H9 (cell line): ENCODE measurements at regions not wholly inside any gene's neighbourhood (a gene's known extent, or its start where the extent isn't known, plus 50 kb on each side); places are given as distances from the start of the nearest gene placed in this dataset.

Experiments
- DNase-seq: peaks from one replicate; pipeline ENCODE4 v3.0.0-alpha.2; 2017
- H2AFZ ChIP-seq: one replicate; pipeline ENCODE4 v1.6.1; 2013; ENCODE audit warnings: mild to moderate bottlenecking, low read length, control low read depth, moderate library complexity
- H2AK5ac ChIP-seq: 2 replicates; pipeline ENCODE4 v1.6.1; 2013; ENCODE audit warnings: low read length, control low read depth, mixed read lengths; ENCODE audit not compliant: insufficient read length
- H2BK120ac ChIP-seq: one replicate; pipeline ENCODE4 v1.6.1; 2013; ENCODE audit warnings: low read depth, mild to moderate bottlenecking, low read length, control low read depth, inconsistent platforms; ENCODE audit not compliant: poor library complexity, severe bottlenecking
- H2BK12ac ChIP-seq: 2 replicates; pipeline ENCODE4 v1.6.1; 2013; ENCODE audit warnings: low read length, control low read depth, mixed read lengths, low read depth; ENCODE audit not compliant: insufficient read length
- H2BK15ac ChIP-seq: 2 replicates; pipeline ENCODE4 v1.6.1; 2013; ENCODE audit warnings: low read depth, low read length, control low read depth
- H2BK20ac ChIP-seq: one replicate; pipeline ENCODE4 v1.6.1; 2013; ENCODE audit warnings: low read depth, mild to moderate bottlenecking, low read length, control low read depth, inconsistent platforms; ENCODE audit not compliant: poor library complexity, severe bottlenecking
- H2BK5ac ChIP-seq: 2 replicates; pipeline ENCODE4 v1.6.1; 2013; ENCODE audit warnings: low read length, control low read depth, mixed read lengths; ENCODE audit not compliant: insufficient read length
- H3K14ac ChIP-seq: 2 replicates; pipeline ENCODE4 v1.6.1; 2013; ENCODE audit warnings: low read length, control low read depth; ENCODE audit not compliant: insufficient read depth
- H3K18ac ChIP-seq: 2 replicates; pipeline ENCODE4 v1.6.1; 2013; ENCODE audit warnings: low read depth, mild to moderate bottlenecking, mixed read lengths, low read length, control low read depth; ENCODE audit not compliant: insufficient read length
- H3K23ac ChIP-seq: 2 replicates; pipeline ENCODE4 v1.6.1; 2013; ENCODE audit warnings: low read length, control low read depth, mixed read lengths, low read depth; ENCODE audit not compliant: insufficient read length
- H3K23me2 ChIP-seq: 2 replicates; pipeline ENCODE4 v1.6.1; 2013; ENCODE audit warnings: low read depth, mild to moderate bottlenecking, mixed read lengths, low read length, control low read depth; ENCODE audit not compliant: insufficient read length, poor library complexity, severe bottlenecking
- H3K27ac ChIP-seq: 2 replicates; pipeline ENCODE4 v1.5.1; 2013; ENCODE audit warnings: low read length, control low read depth, mixed read lengths, low read depth; ENCODE audit not compliant: insufficient read length
- H3K27me3 ChIP-seq: 2 replicates; pipeline ENCODE4 v1.6.1; 2013; ENCODE audit warnings: low read length, control low read depth, inconsistent platforms; ENCODE audit not compliant: insufficient read depth
- H3K4ac ChIP-seq: 2 replicates; pipeline ENCODE4 v1.6.1; 2013; ENCODE audit warnings: low read depth, mild to moderate bottlenecking, control low read depth, inconsistent platforms, low read length, moderate library complexity
- H3K4me1 ChIP-seq: 2 replicates; pipeline ENCODE4 v1.6.1; 2013; ENCODE audit warnings: low read length, control low read depth, inconsistent platforms; ENCODE audit not compliant: insufficient read depth
- H3K4me2 ChIP-seq: 2 replicates; pipeline ENCODE4 v1.6.1; 2013; ENCODE audit warnings: low read length, control low read depth, mixed read lengths; ENCODE audit not compliant: insufficient read length, insufficient read depth
- H3K56ac ChIP-seq: 2 replicates; pipeline ENCODE4 v1.6.1; 2013; ENCODE audit warnings: low read depth, mild to moderate bottlenecking, mixed read lengths, low read length, control low read depth; ENCODE audit not compliant: insufficient read length
- H3K79me1 ChIP-seq: 2 replicates; pipeline ENCODE4 v1.6.1; 2013; ENCODE audit warnings: low read depth, mild to moderate bottlenecking, moderate library complexity, low read length, control low read depth, inconsistent platforms; ENCODE audit not compliant: insufficient read depth, poor library complexity, severe bottlenecking
- H3K79me2 ChIP-seq: 2 replicates; pipeline ENCODE4 v1.6.1; 2013; ENCODE audit warnings: low read length, control low read depth, inconsistent platforms; ENCODE audit not compliant: insufficient read depth
- H3K9ac ChIP-seq: 2 replicates; pipeline ENCODE4 v1.6.1; 2013; ENCODE audit warnings: low read length, control low read depth, mixed read lengths; ENCODE audit not compliant: insufficient read length; ENCODE audit errors: extremely low read depth
- H3K9me3 ChIP-seq: one replicate; pipeline ENCODE4 v1.6.1; 2013; ENCODE audit warnings: low read depth, low read length, inconsistent platforms; ENCODE audit not compliant: control insufficient read depth
- H3T11ph ChIP-seq: one replicate; pipeline ENCODE4 v1.6.1; 2013; ENCODE audit warnings: mild to moderate bottlenecking, low read length, control low read depth, inconsistent platforms
- H4K20me1 ChIP-seq: one replicate; pipeline ENCODE4 v1.6.1; 2013; ENCODE audit not compliant: control insufficient read depth, insufficient read length, insufficient read depth
- H4K5ac ChIP-seq: 2 replicates; pipeline ENCODE4 v1.6.1; 2013; ENCODE audit warnings: low read depth, mild to moderate bottlenecking, mixed read lengths, low read length, control low read depth; ENCODE audit not compliant: insufficient read length
- H4K8ac ChIP-seq: replicated peaks from 2 replicates; pipeline ENCODE4 v1.6.1; 2013; ENCODE audit warnings: low read length, control low read depth, mixed read lengths, low read depth; ENCODE audit not compliant: insufficient read length
- H4K91ac ChIP-seq: 2 replicates; pipeline ENCODE4 v1.6.1; 2013; ENCODE audit warnings: low read depth, mild to moderate bottlenecking, moderate library complexity, mixed read lengths, low read length, control low read depth; ENCODE audit not compliant: insufficient read length
- H3K27ac Mint-ChIP-seq, 3 experiments: 2 replicates in 2 of 3; 3 replicates in 1 of 3; pipeline ENCODE4 v1.8.0; 2020 to 2021; ENCODE audit warnings: mixed read lengths in 3 of 3, mild to moderate bottlenecking in 1 of 3, moderate library complexity in 1 of 3
- H3K27me3 Mint-ChIP-seq: 2 replicates; pipeline ENCODE4 v1.8.0; 2021; ENCODE audit warnings: low read depth, mild to moderate bottlenecking, moderate library complexity, mixed read lengths
- H3K36me3 Mint-ChIP-seq, 3 experiments: 2 replicates in 2 of 3; 3 replicates in 1 of 3; pipeline ENCODE4 v1.8.0; 2020 to 2021; ENCODE audit warnings: low read depth in 3 of 3, mixed read lengths in 3 of 3; ENCODE audit not compliant: insufficient read depth in 1 of 3
- H3K4me1 Mint-ChIP-seq, 2 experiments: 2 replicates each; pipeline ENCODE4 v1.8.0; 2020; ENCODE audit warnings: mixed read lengths in 2 of 2
- H3K4me3 Mint-ChIP-seq, 2 experiments: 2 replicates in 1 of 2; 3 replicates in 1 of 2; pipeline ENCODE4 v1.8.0; 2020 to 2021; ENCODE audit warnings: mild to moderate bottlenecking in 2 of 2, mixed read lengths in 2 of 2, moderate library complexity in 1 of 2
- H3K9me3 Mint-ChIP-seq, 2 experiments: 2 replicates in 1 of 2; 3 replicates in 1 of 2; pipeline ENCODE4 v1.8.0; 2020; ENCODE audit warnings: mild to moderate bottlenecking in 2 of 2, mixed read lengths in 2 of 2, moderate library complexity in 1 of 2
- WGBS: extraction: QIAGEN DNeasy Blood & Tissue Kit; methylation state at CpG from one replicate; pipeline ENCODE4 v1.1.7; 2013; ENCODE audit warnings: missing lambda C conversion rate, low lambda C conversion rate, mixed read lengths; ENCODE audit not compliant: insufficient read length; ENCODE audit errors: extremely low coverage; 5-methylcytosine and 5-hydroxymethylcytosine counted together
- TF ChIP-seq, protein P1 (sequence below): fragments of 200-600 bp; sonication (generic); conservative IDR thresholded peaks from 3 replicates; pipeline ENCODE4 v1.8.0; 2021; ENCODE audit warnings: antibody characterized with exemption, mild to moderate bottlenecking

DNA sequence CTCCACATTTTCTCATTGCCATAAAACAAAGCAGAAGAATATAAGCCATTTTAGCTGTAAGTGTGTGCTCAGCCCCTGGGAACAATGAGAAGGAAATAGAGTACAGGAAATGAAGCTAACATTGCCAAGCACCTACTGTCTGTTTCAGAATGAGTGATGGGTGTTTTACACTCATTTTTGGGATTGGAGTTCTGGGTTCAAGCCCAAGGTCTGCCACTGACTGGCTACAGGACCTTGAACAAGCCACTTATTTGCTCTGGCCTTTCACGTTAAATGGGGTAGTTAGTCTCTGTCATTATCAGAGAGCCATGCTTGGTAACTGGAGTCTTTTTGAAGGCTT, 80.7 kb upstream of the KAZN start:
- H3K9me3 ChIP-seq, result no peaks in the 10 kb centered on the region
- H2BK5ac ChIP-seq, result no peak overlapping the region
- no CpG with 5 or more reads among the region's 1 CpG for WGBS
- H3K23ac ChIP-seq, result no peak overlapping the region
- H3K36me3 Mint-ChIP-seq, result no peaks in the 10 kb centered on the region
- no peak overlapping the region for H3K27ac Mint-ChIP-seq
- no peak overlapping the region for H3K9ac ChIP-seq
- H3K79me1 ChIP-seq, result no peaks in the 10 kb centered on the region
- no peaks in the 10 kb centered on the region for H3K27me3 ChIP-seq
- no peak overlapping the region for H2BK12ac ChIP-seq
- no peak overlapping the region for H3K56ac ChIP-seq
- H3K4me1 ChIP-seq, result no peaks in the 10 kb centered on the region; the same call in 1 of the 2 replicates
- H2BK15ac ChIP-seq, result no peak overlapping the region
- no peak overlapping the region for H4K8ac ChIP-seq
- no peak overlapping the region for H3K4me2 ChIP-seq
- no peaks in the 10 kb centered on the region for H3K79me2 ChIP-seq
- no peaks in the 10 kb centered on the region for H3K9me3 Mint-ChIP-seq
- no peak overlapping the region for H3K14ac ChIP-seq
- peaks cover 14 to 15% of the 10 kb centered on the region in 2 experiments for H3K4me1 Mint-ChIP-seq
- H3K27ac ChIP-seq, result no peak overlapping the region
- no peak overlapping the region for H3K18ac ChIP-seq
- no peak overlapping the region for H3K4ac ChIP-seq
- DNase-seq, result no peak
- no peak overlapping the region for H2BK120ac ChIP-seq
- H2AFZ ChIP-seq, result no peak overlapping the region
- peaks cover 15% of the 10 kb centered on the region for H3K27me3 Mint-ChIP-seq
- TF ChIP-seq, protein P1, sequence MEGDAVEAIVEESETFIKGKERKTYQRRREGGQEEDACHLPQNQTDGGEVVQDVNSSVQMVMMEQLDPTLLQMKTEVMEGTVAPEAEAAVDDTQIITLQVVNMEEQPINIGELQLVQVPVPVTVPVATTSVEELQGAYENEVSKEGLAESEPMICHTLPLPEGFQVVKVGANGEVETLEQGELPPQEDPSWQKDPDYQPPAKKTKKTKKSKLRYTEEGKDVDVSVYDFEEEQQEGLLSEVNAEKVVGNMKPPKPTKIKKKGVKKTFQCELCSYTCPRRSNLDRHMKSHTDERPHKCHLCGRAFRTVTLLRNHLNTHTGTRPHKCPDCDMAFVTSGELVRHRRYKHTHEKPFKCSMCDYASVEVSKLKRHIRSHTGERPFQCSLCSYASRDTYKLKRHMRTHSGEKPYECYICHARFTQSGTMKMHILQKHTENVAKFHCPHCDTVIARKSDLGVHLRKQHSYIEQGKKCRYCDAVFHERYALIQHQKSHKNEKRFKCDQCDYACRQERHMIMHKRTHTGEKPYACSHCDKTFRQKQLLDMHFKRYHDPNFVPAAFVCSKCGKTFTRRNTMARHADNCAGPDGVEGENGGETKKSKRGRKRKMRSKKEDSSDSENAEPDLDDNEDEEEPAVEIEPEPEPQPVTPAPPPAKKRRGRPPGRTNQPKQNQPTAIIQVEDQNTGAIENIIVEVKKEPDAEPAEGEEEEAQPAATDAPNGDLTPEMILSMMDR, result no peak
- H3K4me3 Mint-ChIP-seq, result no peak overlapping the region
- no peaks in the 10 kb centered on the region for H3K23me2 ChIP-seq
- no peak overlapping the region for H4K5ac ChIP-seq
- no peaks in the 10 kb centered on the region for H4K20me1 ChIP-seq
- no peak overlapping the region for H2AK5ac ChIP-seq
- no peak overlapping the region for H4K91ac ChIP-seq
- no peak overlapping the region for H2BK20ac ChIP-seq
- H3T11ph ChIP-seq, result no peak overlapping the region
